PC-3 (cell line): ENCODE measurements at regions not wholly inside any gene's neighbourhood (a gene's known extent, or its start where the extent isn't known, plus 50 kb on each side); places are given as distances from the start of the nearest gene placed in this dataset.

Experiments
- CTCF ChIP-seq: fragments of 300-600 bp; sonication (generic); conservative IDR thresholded peaks from 2 replicates; pipeline ENCODE4 v1.5.1; 2017; ENCODE audit warnings: antibody characterized with exemption, low read depth, mild to moderate bottlenecking, low read length
- EZH2 ChIP-seq: fragments of 300-600 bp; sonication (generic); IDR thresholded peaks from one replicate; pipeline ENCODE4 v1.6.1; 2017; ENCODE audit warnings: antibody characterized with exemption, mild to moderate bottlenecking, low read length; ENCODE audit not compliant: unreplicated experiment

- TF ChIP-seq CTCF (no peak), EZH2 (no peak)
Measured at GRCh38 chr12:9367828-9368227, 159.6 kb upstream of the PZP start.
